Epithelial cell of proximal tubule (primary cell): ENCODE measurements at regions not wholly inside any gene's neighbourhood (a gene's known extent, or its start where the extent isn't known, plus 50 kb on each side); places are given as distances from the start of the nearest gene placed in this dataset.

Experiments
- DNase-seq: peaks from one replicate; pipeline ENCODE4 v3.0.0-alpha.2; 2011; ENCODE audit warnings: low read depth
- H3K4me3 ChIP-seq: 2 replicates; pipeline ENCODE4 v1.5.1; 2011; ENCODE audit warnings: low read depth, mild to moderate bottlenecking, low read length
- TF ChIP-seq, protein P1 (sequence below): conservative IDR thresholded peaks from 2 replicates; pipeline ENCODE4 v1.5.1; 2012; ENCODE audit warnings: low read depth, mild to moderate bottlenecking, low read length

DNA sequence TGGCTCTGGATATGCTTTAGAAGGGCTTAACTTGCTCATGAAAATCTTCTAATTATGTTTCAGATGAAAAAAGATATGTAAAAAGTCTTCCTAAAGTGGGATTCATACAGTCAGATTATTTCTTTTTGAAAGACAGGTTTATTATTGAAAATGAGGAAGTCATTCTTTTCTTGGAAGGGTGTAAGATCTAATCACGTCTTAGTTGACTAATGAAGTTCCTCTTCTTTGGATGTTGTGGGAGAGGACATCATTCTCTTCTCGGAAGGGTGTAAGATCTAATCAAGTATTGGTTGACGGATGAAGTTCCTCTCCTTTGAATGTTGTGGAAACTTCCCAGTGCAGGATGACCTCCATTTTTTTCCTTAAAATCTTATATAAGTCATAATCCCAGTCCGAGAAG, 74.9 kb downstream of the ALG10 start:
- TF ChIP-seq, protein P1, sequence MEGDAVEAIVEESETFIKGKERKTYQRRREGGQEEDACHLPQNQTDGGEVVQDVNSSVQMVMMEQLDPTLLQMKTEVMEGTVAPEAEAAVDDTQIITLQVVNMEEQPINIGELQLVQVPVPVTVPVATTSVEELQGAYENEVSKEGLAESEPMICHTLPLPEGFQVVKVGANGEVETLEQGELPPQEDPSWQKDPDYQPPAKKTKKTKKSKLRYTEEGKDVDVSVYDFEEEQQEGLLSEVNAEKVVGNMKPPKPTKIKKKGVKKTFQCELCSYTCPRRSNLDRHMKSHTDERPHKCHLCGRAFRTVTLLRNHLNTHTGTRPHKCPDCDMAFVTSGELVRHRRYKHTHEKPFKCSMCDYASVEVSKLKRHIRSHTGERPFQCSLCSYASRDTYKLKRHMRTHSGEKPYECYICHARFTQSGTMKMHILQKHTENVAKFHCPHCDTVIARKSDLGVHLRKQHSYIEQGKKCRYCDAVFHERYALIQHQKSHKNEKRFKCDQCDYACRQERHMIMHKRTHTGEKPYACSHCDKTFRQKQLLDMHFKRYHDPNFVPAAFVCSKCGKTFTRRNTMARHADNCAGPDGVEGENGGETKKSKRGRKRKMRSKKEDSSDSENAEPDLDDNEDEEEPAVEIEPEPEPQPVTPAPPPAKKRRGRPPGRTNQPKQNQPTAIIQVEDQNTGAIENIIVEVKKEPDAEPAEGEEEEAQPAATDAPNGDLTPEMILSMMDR, result no peak
- no peak for DNase-seq
- H3K4me3 ChIP-seq, result no peak overlapping the region

- DNase-seq, result no peak
- TF ChIP-seq, protein P1, result no peak
- H3K4me3 ChIP-seq, result no peak overlapping the region
These were observed 83.2 kb downstream of the ALG10 start for GRCh38 chr12:34105392-34105933.

- no peak overlapping the region for H3K4me3 ChIP-seq
- TF ChIP-seq, protein P1, result no peak
- DNase-seq, result no peak
These were observed 83.9 kb downstream of the ALG10 start for GRCh38 chr12:34106172-34106571.

GRCh38 chr12:34107016-34107415, 84.7 kb downstream of the ALG10 start:
- TF ChIP-seq, protein P1, result no peak
- no peak for DNase-seq
- no peak overlapping the region for H3K4me3 ChIP-seq

- no peak overlapping the region for H3K4me3 ChIP-seq
- DNase-seq, result no peak
- TF ChIP-seq, protein P1, result no peak
These were observed 85.6 kb downstream of the ALG10 start for GRCh38 chr12:34107781-34108404.

DNA sequence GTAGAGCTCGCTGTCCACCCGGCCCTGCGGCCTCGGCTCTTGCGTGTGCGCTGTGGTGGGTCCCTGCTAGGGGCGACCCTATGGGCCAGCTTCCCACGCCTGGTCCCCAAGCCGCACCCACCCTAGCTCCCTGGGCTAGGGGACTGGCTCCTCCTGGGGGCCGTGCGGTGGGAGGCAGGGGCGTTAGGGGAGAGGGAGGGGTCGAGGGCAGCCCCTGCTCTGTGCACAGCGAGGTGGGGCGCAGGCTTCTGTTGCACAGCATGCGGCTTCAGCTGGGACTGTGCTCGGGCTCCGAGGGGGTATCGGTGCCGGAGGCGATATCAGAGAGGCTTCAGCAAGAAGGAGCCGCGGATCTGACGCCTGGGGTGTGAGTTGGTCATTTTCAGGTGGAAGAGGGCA, 86.1 kb downstream of the ALG10 start:
- no peak for DNase-seq
- H3K4me3 ChIP-seq, result no peak overlapping the region
- TF ChIP-seq, protein P1, result no peak

DNA sequence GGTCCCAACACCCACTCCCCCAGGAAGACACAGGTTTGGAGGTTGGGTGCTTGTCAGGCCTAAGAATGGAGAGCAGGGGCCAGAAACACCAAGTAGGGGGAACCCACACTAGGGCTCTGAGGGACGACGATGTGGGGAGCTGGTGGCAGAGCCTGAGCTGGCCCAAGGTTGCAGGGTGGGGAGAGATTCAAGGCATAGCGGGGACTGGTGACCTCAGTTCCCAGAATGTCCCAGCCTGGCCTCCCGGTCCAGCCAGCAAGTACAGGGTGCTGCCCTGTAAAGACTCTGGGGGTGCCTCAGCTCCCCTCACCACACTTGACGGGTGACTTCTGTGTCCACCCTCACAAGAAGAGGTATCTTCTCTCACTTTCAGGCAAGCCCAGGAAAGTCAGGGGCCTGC, 86.7 kb downstream of the ALG10 start:
- TF ChIP-seq, protein P1, result no peak
- no peak for DNase-seq
- no peak overlapping the region for H3K4me3 ChIP-seq
